Stimulated activated CD8-positive, alpha-beta memory T cell treated with anti-CD3 and anti-CD28 coated beads, Interleukin-2, amount 100 ng/mL, for 1 hour (primary cell): ENCODE measurements at regions not wholly inside any gene's neighbourhood (a gene's known extent, or its start where the extent isn't known, plus 50 kb on each side); places are given as distances from the start of the nearest gene placed in this dataset.

Experiments
- DNase-seq, 2 donors: peaks; one replicate each; pipeline ENCODE4 v3.0.0-alpha.2; 2020; ENCODE audit warnings: low read depth in 2 of 2

DNA sequence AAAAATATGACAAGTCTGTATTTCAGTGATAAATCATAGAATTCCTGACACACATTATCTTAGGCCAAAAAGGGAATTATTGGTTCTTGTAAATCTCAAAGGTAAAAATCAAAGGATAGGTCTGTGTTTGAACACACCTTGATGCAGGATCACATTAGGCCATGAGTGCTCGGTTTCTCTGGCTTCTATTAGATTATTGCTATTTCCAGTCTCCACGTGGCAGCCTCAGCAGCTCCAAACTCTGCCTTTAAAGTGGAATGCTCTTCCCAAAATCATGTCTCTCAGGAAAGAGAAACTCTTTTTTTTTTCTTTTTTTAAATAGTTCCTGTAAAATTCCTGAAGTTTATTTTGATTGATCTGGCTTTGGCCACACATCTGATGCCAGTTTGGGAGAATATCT is 105.6 kb upstream of the FRMD6 start:
- DNase-seq = no peak

DNA sequence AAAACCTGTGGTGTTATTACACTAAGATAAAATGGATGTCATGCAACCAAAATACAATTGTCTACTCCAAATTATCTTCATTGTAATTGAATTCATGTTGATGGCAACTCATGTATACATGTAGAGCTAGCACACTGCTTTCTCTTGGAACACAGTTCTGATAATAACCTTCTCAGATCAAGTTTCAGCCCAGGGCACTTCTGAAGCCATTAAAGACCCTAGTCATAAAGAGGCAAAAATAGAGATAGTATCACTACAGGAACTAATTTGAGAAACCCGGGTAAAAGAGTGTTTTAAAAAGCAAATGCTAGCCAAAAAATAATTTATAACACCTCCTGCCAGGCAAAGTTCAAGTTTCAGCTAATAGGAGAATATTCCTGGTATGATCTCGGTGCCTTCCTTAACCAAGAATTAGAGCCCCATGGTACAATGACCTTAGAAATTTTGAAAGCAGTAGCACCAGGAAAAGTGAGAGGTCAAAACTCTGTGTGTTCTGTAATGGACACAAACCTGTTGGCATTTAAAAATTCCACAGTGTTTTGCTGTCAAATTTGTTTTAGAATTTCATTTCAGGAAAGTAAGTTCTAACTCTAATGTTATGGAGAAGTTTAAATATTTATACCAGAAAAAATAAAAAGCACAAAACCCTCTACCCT is 105.0 kb upstream of the FRMD6 start:
- no peak for DNase-seq

DNA sequence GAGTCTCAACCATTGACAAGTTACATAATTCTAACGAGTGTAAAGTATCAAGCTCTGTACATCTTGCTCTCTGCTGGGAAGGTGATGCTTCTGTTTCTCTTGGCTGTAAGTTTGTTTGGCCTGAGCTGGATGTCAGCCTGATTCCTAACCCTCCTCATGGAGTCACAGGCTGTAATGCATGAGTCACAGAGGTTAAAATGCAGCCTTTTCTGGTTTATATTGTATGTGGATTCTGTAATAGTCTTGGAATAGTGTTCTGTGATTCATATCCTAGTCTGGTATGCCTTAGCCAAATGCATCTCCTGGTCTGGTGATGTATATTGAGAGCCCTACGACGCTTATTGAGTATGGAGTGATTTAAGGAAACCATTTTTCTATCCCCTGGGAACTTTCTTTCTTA is 104.5 kb upstream of the FRMD6 start:
- DNase-seq = no peak

DNA sequence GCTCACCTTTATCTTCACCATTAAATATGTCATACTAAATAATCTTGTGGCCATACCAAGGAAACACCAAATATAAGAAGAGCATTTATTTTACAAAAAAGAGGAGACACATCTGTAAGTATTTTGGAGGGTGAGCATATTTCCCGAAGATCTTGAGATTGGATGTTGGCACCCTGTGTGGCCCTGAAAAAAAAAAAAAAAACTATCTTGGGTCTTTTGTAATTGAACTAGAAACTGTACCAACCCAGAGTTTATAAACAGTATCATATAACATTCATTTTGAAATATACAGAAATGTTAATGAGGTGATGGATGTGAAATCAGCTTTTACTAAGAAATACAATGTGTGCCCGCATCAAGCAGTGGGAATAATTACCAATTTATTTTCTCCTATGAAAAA is 104.0 kb upstream of the FRMD6 start:
- DNase-seq = no peak

DNA sequence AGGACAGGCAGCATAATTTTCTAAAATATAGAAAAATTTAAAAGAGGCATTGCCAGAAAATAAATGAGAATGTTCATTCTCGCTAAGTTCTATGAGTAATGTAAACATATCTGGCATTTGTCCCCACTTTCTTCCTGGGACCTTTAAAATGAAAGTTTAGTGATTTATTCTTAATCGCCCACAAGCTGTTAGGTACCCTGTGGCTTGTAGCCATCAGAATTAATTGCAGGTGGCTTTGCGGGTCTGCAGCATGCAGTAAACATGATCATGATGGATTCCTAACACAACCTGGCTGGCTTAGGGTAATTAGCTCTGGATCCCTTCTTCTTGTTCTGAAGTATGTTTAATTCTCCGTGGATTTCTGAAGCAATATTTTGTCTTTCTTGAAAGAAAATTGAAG is 103.5 kb upstream of the FRMD6 start:
- no peak for DNase-seq

DNA sequence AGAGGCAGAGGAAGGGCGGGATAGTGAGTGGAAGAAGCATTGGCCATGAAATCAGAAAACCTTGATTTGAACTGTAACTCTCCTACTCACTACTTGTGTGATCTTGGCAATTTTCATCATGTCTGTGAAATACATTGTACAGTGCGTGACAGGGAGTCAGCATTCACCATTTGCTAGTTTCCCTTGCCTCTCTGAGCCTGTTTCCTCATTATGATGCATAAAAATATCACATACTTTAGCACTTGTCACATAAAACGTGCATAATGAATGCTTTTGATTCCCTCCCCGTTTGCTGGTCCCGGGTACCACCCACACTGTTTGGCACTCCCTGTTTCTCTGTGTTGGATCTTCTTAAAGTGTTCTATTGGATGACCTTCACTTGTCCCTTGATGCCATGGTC is 101.1 kb upstream of the FRMD6 start:
- no peak for DNase-seq

DNA sequence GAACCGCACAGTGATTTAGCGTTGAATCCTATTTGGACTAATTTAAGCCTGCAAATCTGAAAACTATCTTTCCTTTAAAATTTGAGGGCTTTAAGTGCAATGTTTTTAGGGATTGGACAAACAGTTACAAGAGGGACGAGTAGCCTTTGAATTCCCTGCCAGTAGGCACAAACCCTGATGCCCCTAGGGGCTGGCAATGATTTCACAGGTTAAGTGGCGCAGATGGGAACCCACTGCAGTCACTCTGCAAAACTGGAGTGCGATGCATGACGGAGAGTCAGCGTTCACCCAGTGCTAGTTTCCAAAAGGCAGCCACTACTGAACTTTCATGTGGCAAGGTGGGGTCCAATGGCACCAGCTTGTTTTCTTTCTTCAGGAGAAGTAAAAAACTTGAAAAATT is 99.4 kb upstream of the FRMD6 start:
- DNase-seq = no peak

DNA sequence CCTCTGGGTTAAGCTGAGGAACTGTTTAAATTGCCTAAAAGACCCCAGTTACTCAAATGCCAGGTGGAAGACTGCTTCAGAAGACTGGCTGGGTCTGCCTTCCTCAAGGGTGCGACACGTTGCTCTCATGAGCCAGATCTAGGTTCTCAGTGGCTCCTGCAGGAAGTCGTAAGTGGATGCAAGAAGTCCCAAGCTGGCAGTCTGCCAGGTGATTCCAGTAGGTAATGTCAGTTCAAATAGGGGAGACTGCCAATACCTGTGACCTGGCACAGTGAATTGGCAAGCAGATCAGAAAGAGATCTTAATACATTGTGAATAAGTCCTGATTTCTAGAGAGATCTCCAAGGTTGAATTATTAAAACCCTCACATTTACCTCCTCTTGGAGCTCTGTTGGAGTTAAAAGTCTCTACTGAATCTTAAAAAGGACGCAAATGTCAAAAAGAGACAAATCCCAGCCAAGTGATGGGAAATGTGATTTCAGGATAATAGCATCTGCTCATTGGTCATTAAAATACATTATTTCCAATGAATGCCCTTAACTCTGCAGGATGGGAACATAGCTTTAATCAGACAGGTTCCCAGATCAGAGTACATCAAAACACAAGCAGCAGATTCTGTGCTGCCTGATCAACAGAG is 98.8 kb upstream of the FRMD6 start:
- DNase-seq = no peak

DNA sequence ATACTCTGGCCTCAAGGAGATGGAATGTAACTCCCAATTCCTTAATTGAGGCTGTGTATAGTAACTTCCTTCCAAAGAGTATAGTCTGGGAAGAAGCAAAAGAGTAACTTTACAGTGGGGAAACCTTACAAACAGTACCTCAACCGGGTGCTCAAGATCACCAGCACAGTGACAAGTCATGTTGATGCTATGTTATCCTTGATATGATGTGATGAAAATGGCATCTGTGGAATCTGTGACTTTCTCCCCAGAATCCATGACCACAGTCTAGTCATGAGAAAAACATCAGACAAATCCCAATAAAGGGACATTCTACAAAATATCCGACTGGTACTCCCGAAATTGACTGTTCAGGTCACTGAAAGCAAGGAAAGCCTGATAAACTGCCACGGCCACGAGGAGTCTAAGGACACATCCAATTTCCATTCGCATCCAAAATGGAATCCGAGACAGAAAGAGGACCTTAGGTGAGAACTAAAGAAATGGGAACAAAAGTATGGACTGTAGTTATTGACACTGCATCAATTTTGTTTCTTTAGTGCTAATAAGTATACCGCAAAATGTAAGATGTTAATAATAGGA is 97.3 kb upstream of the FRMD6 start:
- DNase-seq = no peak

DNA sequence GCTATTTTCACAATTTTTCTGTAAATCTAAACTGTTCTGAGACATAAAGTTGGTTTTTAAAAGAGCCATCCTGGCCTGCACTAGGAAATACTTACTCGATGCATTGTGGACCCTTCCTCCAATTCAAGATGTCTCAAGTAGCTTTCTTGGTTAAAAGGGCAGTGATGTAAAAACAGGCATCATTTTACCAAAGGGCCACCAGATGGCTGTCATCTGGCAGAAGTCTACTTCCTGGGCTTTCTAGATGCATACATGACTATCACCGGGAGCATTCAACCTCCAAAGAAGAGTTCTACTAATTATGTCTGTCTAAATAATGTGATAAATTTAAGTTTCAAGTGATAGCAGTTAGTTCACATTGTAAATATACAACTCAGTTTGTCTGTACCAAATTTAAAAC is 96.8 kb upstream of the FRMD6 start:
- DNase-seq = no peak

DNA sequence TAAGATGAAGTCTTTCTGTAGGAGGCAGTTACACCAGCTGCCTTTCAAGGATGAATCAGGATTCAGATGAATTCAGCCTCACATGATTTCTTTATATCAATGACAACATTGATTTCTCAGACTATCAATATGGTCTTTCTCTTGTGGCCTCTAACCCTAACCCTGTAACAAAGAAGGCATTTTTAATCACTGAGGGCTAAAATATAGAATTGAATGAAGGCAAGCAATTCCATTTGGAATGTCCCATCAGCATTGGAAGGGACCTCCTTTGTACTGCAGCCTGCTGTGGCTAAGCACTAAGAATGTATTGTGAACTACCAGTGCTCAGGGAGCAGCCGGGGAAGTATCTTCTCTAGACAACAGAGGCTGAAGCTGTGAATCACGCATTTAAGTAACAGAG is 90.6 kb upstream of the FRMD6 start:
- DNase-seq = no peak

DNA sequence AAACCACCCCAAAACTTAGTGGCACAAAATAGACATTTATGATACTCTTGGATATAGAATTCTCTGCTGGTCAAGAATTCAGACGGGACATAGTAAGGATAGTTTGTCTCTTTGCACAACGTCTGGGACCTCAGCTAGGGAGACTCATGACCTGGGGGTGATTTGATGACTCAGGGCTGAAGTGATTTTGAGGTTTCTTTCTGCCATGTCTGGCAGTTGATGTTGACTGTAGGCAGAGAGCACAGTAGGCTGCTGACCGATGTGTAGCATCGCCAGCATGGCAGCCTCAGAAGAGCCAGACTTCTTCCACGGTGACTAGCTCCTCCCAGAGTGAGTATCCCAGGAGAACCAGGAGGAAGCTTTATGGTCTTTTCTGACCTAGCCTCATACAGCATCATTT is 88.9 kb upstream of the FRMD6 start:
- no peak for DNase-seq

DNA sequence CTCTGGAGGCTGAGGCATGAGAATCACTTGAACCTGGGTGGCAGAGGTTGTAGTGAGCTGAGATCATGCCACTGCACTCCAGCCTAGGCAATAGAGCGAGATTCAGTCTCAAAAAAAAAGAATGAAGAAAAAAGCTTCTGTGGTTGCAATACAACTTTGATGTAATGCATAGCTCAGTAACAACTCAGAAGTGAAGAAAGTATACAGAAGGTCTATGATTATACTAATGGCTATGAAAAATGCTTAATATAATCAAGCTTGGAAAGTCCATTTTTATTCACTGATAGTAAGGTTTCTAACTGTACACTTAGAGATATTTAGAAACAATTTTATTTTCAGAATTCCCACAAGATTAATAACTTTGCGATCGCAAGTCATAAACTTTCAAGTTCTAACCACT is 88.2 kb upstream of the FRMD6 start:
- no peak for DNase-seq

DNA sequence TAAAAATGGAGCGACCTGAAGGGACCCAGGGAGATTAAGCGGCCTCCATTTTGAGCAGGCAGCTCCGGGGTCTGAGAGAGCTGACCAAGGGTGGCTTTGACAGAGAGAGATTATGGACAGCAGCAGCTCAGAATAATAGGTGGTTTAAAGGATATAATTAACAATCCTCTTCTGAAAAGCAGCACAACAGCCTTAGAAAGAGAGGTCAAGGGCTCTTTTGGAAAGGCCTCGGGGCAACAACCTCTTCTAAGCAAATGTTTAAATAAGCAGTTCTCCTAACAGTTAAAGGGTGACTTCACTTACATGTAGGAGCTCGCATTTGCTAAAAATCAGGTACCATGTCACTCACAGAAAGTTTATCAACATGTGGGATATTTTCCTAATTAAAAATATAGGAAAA is 87.2 kb upstream of the FRMD6 start:
- no peak for DNase-seq

DNA sequence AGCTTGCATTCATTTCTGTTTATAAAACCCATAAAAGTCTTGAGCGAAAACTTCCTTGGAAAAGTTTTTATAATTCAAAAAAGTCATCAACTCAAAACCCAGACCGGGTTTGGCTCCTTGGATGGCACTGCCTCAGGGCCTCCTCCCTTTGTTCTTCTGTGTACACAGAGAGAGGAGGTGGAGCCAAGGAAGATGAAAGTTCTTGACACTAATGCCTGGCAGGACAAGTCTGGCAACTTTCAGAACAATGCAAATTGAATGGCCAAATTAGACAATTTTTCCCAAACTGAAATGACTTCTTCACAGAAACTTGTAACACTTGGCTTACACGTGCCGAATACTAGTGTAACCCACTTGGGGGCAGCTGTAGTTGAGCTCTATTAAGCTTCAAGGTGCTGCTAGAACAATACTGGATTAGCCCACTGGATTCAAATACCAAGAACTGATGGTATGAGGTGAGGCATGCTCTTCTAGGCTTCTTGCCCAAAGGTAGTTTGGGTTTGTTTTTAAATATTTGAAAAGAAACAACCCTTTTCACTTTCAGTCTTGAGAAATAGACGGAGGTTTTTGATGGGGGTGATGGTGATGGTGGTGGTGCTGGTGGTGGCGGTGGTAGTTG is 86.6 kb upstream of the FRMD6 start:
- no peak for DNase-seq

DNA sequence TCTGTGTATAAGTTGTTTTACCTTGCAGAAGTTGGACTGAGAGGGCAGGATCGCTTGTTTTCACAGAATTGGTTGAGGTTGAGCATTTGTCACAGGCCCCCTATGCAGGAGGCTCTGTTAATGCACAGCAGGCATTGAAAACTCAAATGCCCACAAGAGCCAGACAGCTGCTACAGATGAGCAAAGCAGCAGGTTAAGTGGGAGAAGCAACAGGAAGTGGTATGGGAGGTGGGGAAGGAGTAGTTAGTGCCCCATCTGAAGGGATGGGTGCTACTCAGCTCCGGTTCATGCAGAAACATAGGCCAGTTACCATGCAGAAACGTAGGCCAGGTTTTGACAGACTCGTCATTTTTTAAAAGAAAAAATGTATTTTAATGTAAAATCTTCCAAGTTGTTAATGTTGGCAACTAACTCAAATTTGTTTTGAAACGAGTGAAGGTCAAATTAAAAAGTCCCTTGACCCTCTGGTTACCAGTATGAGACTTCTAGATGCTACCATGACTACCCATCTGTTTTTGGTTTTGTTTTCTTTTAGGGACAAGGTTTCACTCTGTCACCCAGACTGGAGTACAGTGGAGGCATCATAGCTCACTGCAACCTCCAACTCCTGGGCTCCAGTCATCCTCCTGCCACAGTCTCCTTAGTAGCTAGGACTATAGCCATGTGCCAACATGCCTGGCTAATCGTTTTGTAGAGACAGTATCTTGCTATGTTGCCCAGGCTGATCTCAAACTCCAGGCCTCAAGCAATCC is 84.7 kb upstream of the FRMD6 start:
- DNase-seq = no peak

DNA sequence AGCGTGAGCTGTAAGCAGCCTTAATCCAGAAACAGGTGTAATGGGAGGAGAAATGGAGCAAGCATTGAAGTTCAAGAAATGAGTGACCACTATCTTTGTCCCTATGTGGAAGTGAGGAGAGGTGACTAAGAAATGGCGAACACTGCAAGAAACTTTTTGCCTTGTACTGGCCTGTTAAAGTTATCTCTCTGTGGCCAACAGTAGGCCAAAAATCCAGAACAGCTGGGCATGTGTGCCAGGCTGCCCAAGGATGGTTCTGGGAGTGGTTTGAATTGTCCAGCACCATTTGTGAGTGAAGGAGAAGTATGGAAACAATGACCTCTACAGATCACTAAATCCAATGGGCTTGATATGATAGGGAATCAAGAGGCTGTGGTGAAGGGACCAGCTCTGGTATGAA is 83.3 kb upstream of the FRMD6 start:
- DNase-seq = no peak

DNA sequence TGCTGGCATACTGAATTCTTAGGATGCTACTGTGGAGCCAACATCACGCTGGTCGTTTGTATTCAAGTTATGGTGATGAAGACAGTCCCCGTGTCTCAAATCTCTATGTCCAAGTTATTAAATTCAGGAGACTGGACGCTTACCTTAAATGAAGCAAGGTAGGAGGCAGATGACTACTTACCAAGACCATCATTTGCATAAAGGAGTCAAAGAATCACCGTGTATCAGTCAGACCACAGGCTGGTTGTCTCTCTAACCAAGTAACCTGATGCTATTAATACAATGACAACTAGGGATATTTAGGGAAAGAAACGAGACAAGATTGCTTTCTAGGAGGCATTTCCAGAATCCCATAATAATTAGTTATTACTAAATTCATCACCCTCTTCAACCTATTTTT is 78.1 kb upstream of the FRMD6 start:
- no peak for DNase-seq

DNA sequence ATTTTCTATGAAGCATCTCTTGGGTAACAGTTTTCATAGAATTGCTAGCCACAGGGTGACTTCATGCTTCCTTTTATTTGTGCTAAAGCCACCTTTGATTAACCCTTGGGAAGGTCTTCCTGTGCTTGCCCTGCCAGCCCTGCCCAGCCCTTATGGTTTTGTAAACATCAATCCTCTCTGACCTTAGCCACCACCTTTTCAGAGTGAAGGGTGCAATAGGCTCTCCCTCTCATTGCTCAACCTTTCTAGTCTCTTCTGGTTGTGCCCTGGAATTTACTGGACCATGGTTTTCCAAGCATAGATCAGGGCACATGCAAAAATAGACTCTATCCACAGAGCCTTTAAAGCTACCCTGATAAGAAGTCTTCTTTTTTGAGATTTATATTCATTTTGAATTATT is 77.7 kb upstream of the FRMD6 start:
- no peak for DNase-seq

DNA sequence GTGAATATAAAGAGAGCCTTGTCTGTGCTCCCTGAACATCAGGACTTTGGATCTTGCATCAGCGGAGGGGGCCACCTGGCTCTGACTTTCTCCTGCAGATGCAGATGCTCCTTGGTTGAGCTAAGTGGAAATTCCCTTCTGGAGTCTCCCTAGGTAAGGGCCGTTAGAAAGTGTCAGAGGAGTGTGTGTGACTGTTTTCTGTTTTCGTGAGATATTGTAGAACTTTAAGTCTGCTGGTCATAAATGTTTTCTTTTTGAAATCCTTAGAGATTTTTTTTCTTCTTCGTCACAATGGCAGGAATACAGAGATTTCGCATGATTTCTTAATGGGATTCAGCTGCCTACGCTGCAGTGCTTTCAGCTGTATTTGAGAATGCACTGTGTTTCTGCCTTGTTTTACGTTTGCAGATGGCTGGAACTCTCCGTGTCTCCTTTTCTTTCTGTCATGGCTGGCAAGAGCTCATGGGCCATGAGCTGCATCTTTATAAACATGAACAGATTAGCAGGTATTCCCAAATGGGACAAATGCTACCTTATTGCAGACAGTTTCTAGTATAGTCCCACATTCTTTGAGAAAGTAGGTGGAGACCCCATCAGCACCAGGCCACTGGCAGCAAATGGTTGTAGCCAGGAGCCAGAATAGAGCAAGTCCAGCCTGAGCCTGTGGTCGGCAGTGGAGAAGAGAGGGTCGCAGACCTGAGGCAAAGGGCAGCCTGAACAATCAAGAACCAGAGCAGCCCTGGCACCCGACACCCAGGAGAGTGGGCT is 76.2 kb upstream of the FRMD6 start:
- no peak for DNase-seq

DNA sequence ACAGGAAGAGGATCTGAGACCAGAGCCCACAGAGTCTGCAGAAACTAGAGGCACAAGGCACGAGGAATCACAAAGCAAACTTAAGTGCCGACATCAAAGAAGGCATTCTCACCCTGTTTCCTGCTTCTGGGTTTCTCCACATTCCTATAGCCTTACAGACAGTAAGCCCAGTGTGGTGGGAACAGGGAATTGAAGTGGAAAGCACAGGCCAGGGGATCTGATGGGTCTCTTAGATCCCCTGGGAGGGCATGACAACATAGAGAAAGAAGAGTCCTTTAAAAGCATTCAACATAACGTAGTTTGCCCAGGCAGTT is 75.6 kb upstream of the FRMD6 start:
- DNase-seq = no peak

DNA sequence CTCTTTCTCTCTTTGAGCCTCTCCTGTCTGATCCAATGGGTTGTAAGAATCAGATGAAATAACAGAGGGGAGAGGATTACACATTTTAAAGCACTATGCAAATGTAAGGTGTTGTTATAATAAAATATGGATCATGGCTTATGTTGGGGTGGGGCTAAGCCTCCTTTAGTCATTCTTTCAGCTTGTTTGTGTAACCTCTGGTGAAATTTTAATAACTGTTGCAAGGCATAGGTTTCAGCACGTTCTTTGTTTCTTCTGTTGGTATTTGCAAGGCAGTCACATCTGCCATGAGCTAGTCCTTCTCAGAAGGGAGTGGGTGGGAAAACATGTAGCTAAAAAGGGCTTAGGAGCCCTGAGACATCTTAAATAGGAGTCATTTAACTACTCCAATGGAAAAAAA is 74.8 kb upstream of the FRMD6 start:
- DNase-seq = no peak
